GM12878 (cell line): ENCODE measurements at regions not wholly inside any gene's neighbourhood (a gene's known extent, or its start where the extent isn't known, plus 50 kb on each side); places are given as distances from the start of the nearest gene placed in this dataset.

Experiments used
- ATAC-seq: fragments of 200-7000 bp; cut with Tn5 transposase; 3 replicates; pipeline ENCODE4 v1.9.1; 2020; ENCODE audit warnings: mild to moderate bottlenecking, moderate library complexity
- BruUV-seq: library from RNA; stranded (reverse); fragments of 400-500 nt; replicated peaks from 2 replicates; lab custom pipeline; 2021; lab: Mats Ljungman, UMichigan
- CTCF ChIA-PET: fragments of 300-600 bp; sonication (Branson Sonifier 250); formaldehyde crosslinking; extraction: SDS; loops from one replicate; lab custom pipeline; 2021; ENCODE audit warnings: inconsistent platforms; lab: Yijun Ruan, JAX
- POLR2A ChIA-PET: fragments of 350-600 bp; formaldehyde crosslinking; extraction: SDS; loops from one replicate; lab custom pipeline; 2021; ENCODE audit warnings: inconsistent platforms; lab: Charles Lee
- RAD21 ChIA-PET: fragments of 300-600 bp; sonication (Branson Sonifier 250); formaldehyde crosslinking; loops from one replicate; lab custom pipeline; 2023; ENCODE audit warnings: antibody characterized with exemption; ENCODE audit not compliant: unreplicated experiment; lab: Charles Lee
- SMC1A ChIA-PET: fragments of 300-600 bp; sonication (Branson Sonifier 250); formaldehyde crosslinking; loops from one replicate; lab custom pipeline; 2023; ENCODE audit not compliant: unreplicated experiment, uncharacterized antibody; lab: Charles Lee
- DNase-seq: peaks from one replicate; pipeline ENCODE4 v3.0.0-alpha.2; 2011; ENCODE audit warnings: low read depth, low spot score
- FAIRE-seq: peaks from 3 replicates; lab custom pipeline; 2011; peaks lifted over from hg19 to GRCh38; lab: Jason Lieb, UNC
- H2AFZ ChIP-seq: 2 replicates; pipeline ENCODE4 v1.6.0; 2011; ENCODE audit warnings: low read depth, low read length, control low read depth; ENCODE audit not compliant: control insufficient read depth
- H3K27ac ChIP-seq: 2 replicates; pipeline ENCODE4 v1.5.1; 2011; ENCODE audit warnings: control low read depth; ENCODE audit not compliant: control insufficient read depth, insufficient read depth
- H3K27me3 ChIP-seq, 2 experiments: replicated peaks in 1 of 2; 2 replicates each; pipeline versions ENCODE4 v1.6.0 to v1.6.1; 2011; ENCODE audit warnings: low read length in 1 of 2; ENCODE audit not compliant: control insufficient read depth in 2 of 2, insufficient read depth in 2 of 2
- H3K36me3 ChIP-seq, 2 experiments: 2 replicates each; pipeline ENCODE4 v1.5.1; 2011; ENCODE audit warnings: low read length in 1 of 2; ENCODE audit not compliant: control insufficient read depth in 2 of 2, insufficient read depth in 2 of 2
- H3K4me1 ChIP-seq: 2 replicates; pipeline ENCODE4 v1.6.1; 2011; ENCODE audit warnings: mild to moderate bottlenecking, low read length, moderate library complexity, mixed read lengths; ENCODE audit not compliant: control insufficient read depth, insufficient read depth
- H3K4me2 ChIP-seq: 2 replicates; pipeline ENCODE4 v1.6.0; 2011; ENCODE audit warnings: control low read depth; ENCODE audit not compliant: control insufficient read depth, insufficient read depth
- H3K4me3 ChIP-seq: fragments of 200-600 bp; sonication (generic); 2 replicates; pipeline ENCODE4 v1.5.1; 2016
- H3K79me2 ChIP-seq: 2 replicates; pipeline ENCODE4 v1.6.0; 2011; ENCODE audit warnings: low read length; ENCODE audit not compliant: control insufficient read depth, insufficient read depth
- H3K9ac ChIP-seq: 2 replicates; pipeline ENCODE4 v1.8.0; 2011; ENCODE audit warnings: low read length, control low read depth, mixed read lengths; ENCODE audit not compliant: control insufficient read depth, insufficient read depth
- H3K9me3 ChIP-seq: replicated peaks from 3 replicates; pipeline ENCODE4 v1.5.1; 2011; ENCODE audit warnings: mild to moderate bottlenecking, low read length; ENCODE audit not compliant: control insufficient read depth, insufficient read depth
- H4K20me1 ChIP-seq: 2 replicates; pipeline ENCODE4 v1.6.0; 2011; ENCODE audit not compliant: control insufficient read depth, insufficient read depth
- BCLAF1 ChIP-seq: fragments of 450-650 bp; IDR thresholded peaks from 2 replicates; pipeline ENCODE4 v1.6.1; 2017; ENCODE audit warnings: antibody characterized with exemption, mild to moderate bottlenecking, moderate library complexity
- CHD2 ChIP-seq: IDR thresholded peaks from 2 replicates; pipeline ENCODE4 v1.6.1; 2011; ENCODE audit warnings: low read depth, low read length, improper control_type of control experiment, borderline replicate concordance
- EED ChIP-seq: sonication (generic); IDR thresholded peaks from 2 replicates; pipeline ENCODE4 v1.6.1; 2016; ENCODE audit warnings: antibody characterized with exemption, low read depth
- EP300 ChIP-seq, 2 experiments: fragments of 150-350 bp in 1 of 2; IDR thresholded peaks; 2 replicates each; pipeline ENCODE4 v1.6.1; 2011 to 2012; ENCODE audit warnings: low read depth in 2 of 2, low read length in 2 of 2, borderline replicate concordance in 1 of 2, improper control_type of control experiment in 1 of 2, inconsistent platforms in 1 of 2; ENCODE audit not compliant: control insufficient read depth in 1 of 2
- FOXM1 ChIP-seq: IDR thresholded peaks from 2 replicates; pipeline ENCODE4 v1.6.1; 2012; ENCODE audit warnings: low read depth, mild to moderate bottlenecking, inconsistent platforms, low read length, moderate library complexity
- HDAC2 ChIP-seq: fragments of 200-600 bp; sonication (generic); IDR thresholded peaks from 2 replicates; pipeline ENCODE4 v1.6.1; 2017
- HDAC6 ChIP-seq: fragments of 200-600 bp; sonication (generic); IDR thresholded peaks from one replicate; pipeline ENCODE4 v1.8.0; 2017; ENCODE audit warnings: antibody characterized with exemption; ENCODE audit not compliant: unreplicated experiment
- POLR2A ChIP-seq: IDR thresholded peaks from 2 replicates; pipeline ENCODE4 v1.6.1; 2011; ENCODE audit warnings: low read depth, mild to moderate bottlenecking, low read length
- REST ChIP-seq: IDR thresholded peaks from 2 replicates; pipeline ENCODE4 v1.6.1; 2012; ENCODE audit warnings: mild to moderate bottlenecking, low read depth, low read length
- SMAD5 ChIP-seq: IDR thresholded peaks from 2 replicates; pipeline ENCODE4 v1.6.1; 2016; ENCODE audit warnings: antibody characterized with exemption, low read depth
- SP1 ChIP-seq: IDR thresholded peaks from one replicate; pipeline ENCODE4 v1.6.1; 2011; ENCODE audit warnings: low read depth, low read length
- SRF ChIP-seq, 2 experiments: IDR thresholded peaks; 2 replicates each; pipeline ENCODE4 v1.6.1; 2011; ENCODE audit warnings: low read depth in 2 of 2, low read length in 2 of 2, mild to moderate bottlenecking in 1 of 2, moderate library complexity in 1 of 2
- STAT1 ChIP-seq: fragments of 450-650 bp; conservative IDR thresholded peaks from 2 replicates; pipeline ENCODE4 v1.6.1; 2014; ENCODE audit warnings: antibody characterized with exemption, mild to moderate bottlenecking
- WGBS: methylation state at CpG from one replicate; pipeline ENCODE4 v1.1.6; 2016; ENCODE audit warnings: low lambda C conversion rate; ENCODE audit not compliant: insufficient replicate concordance, insufficient coverage; ENCODE audit errors: missing lambda C conversion rate; 5-methylcytosine and 5-hydroxymethylcytosine counted together
- in situ Hi-C: fragments of 300-500 bp; cut with MboI; formaldehyde crosslinking; loops from 9 replicates; pipeline ENCODE4 v1.14.3; 2018; ENCODE audit warnings: mixed read lengths
- intact Hi-C: fragments of 100-400 bp; cut with micrococcal nuclease; formaldehyde crosslinking; loops from one replicate; pipeline ENCODE4 v1.14.2; 2022; ENCODE audit not compliant: unreplicated experiment
- TF ChIP-seq, protein P1 (sequence below): IDR thresholded peaks from 2 replicates; pipeline ENCODE4 v1.6.1; 2011; ENCODE audit warnings: borderline replicate concordance, low read depth, mild to moderate bottlenecking, moderate library complexity, low read length; ENCODE audit not compliant: insufficient read depth, poor library complexity, severe bottlenecking
- TF ChIP-seq, protein P2 (sequence below): IDR thresholded peaks from 2 replicates; pipeline ENCODE4 v1.6.1; 2012; ENCODE audit warnings: low read depth, low read length, improper control_type of control experiment

GRCh38 chr2:18704276-18704675, 114.9 kb upstream of the NT5C1B start:
- Histone ChIP-seq H2AFZ (no peak overlapping the region), H3K36me3 (no peaks in the 10 kb centered on the region), H3K4me3 (no peak overlapping the region), H3K4me1 (no peaks in the 10 kb centered on the region), H3K79me2 (no peaks in the 10 kb centered on the region), H3K9ac (no peak overlapping the region), H3K27me3 (no peaks in the 10 kb centered on the region), H3K9me3 (no peaks in the 10 kb centered on the region), H4K20me1 (no peaks in the 10 kb centered on the region), H3K4me2 (no peak overlapping the region), H3K27ac (no peak overlapping the region)
- in situ Hi-C loops, result no loop called here
- TF ChIP-seq, protein P1, sequence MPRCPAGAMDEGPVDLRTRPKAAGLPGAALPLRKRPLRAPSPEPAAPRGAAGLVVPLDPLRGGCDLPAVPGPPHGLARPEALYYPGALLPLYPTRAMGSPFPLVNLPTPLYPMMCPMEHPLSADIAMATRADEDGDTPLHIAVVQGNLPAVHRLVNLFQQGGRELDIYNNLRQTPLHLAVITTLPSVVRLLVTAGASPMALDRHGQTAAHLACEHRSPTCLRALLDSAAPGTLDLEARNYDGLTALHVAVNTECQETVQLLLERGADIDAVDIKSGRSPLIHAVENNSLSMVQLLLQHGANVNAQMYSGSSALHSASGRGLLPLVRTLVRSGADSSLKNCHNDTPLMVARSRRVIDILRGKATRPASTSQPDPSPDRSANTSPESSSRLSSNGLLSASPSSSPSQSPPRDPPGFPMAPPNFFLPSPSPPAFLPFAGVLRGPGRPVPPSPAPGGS, result no peak
- no peak for TF ChIP-seq SRF (IDR thresholded peaks at IDR 0.05; ENCODE audit: low read depth in 2 of 2, low read length in 2 of 2)
- TF ChIP-seq BCLAF1, result no peak
- no peak for TF ChIP-seq POLR2A
- no peak for TF ChIP-seq HDAC2
- TF ChIP-seq HDAC6, result no peak
- TF ChIP-seq SP1, result no peak
- TF ChIP-seq EED, result no peak
- no peak for TF ChIP-seq SMAD5
- no peak for TF ChIP-seq STAT1
- TF ChIP-seq CHD2, result no peak
- TF ChIP-seq EP300 (IDR thresholded peaks at IDR 0.05; ENCODE audit: borderline replicate concordance in 1 of 2, control insufficient read depth in 1 of 2, low read depth in 2 of 2, low read length in 2 of 2), result no peak
- no peak for TF ChIP-seq FOXM1
- TF ChIP-seq REST, result no peak
- TF ChIP-seq, protein P2, sequence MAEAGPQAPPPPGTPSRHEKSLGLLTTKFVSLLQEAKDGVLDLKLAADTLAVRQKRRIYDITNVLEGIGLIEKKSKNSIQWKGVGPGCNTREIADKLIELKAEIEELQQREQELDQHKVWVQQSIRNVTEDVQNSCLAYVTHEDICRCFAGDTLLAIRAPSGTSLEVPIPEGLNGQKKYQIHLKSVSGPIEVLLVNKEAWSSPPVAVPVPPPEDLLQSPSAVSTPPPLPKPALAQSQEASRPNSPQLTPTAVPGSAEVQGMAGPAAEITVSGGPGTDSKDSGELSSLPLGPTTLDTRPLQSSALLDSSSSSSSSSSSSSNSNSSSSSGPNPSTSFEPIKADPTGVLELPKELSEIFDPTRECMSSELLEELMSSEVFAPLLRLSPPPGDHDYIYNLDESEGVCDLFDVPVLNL, result no peak
- intact Hi-C loops, result no loop called here
- ChIA-PET CTCF (interaction anchor here (0.7 kb wide), 1 partner anchor 2000 kb away, joined by 3 read pairs; no protein-coding TSS in a partner anchor), POLR2A (no interaction called here), RAD21 (no interaction called here), SMC1A (no interaction called here)
- BruUV-seq, result no TSS peak
- ATAC-seq (no peak), DNase-seq (no peak), FAIRE-seq (no peak)
- WGBS, result 14% methylated on average over 2 of the region's 2 CpGs
